Activated CD8-positive, alpha-beta memory T cell treated with anti-CD3 and anti-CD28 coated beads for 4 hours (primary cell): ENCODE measurements at regions not wholly inside any gene's neighbourhood (a gene's known extent, or its start where the extent isn't known, plus 50 kb on each side); places are given as distances from the start of the nearest gene placed in this dataset.

Source experiments
- DNase-seq, 2 donors: peaks; one replicate each; pipeline ENCODE4 v3.0.0-alpha.2; 2020; ENCODE audit warnings: low read depth in 2 of 2

DNA sequence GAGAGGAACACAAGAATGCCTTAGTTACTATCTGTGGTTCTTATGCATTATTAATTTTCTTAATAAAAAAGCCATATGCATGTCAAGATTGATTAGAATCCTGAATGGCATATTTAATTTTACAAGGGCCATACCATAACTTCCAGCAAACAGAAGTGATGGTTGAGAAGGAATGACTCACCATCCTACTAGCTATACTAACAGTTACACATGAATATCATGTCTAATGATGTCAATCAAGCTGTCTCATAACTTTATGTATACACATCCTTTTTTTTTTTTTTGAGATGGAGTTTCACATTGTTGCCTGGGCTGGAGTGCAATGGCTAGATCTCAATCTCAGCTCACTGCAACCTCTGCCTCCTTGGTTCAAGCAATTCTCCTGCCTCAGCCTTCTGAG is 1123.9 kb downstream of the NLGN4Y start:
- DNase-seq: no peak

- no peak for DNase-seq
Measured at GRCh38 chrY:15650056-15650455, 1125.7 kb downstream of the NLGN4Y start.

DNA sequence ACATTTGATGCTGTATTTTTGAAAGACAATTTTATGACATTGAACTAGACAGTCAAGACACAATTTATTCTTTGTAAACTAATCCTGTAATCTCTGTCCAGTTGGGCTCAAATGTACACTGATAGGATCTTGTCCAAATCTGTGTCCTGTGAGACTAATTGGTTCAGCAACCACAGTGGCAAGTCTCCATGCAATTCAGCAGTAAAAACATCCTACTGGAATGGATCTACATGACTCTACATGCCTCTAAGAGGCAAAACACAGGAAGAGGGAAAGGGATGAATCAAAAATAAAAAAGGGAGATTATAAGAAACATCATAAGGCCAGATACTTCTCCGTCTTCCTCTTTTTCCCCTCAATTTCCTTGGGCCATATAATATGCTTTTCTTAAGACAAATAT is 1164.2 kb downstream of the NLGN4Y start:
- no peak for DNase-seq

- DNase-seq: no peak
Measured at GRCh38 chrY:15689994-15690393, 1165.7 kb downstream of the NLGN4Y start.

DNA sequence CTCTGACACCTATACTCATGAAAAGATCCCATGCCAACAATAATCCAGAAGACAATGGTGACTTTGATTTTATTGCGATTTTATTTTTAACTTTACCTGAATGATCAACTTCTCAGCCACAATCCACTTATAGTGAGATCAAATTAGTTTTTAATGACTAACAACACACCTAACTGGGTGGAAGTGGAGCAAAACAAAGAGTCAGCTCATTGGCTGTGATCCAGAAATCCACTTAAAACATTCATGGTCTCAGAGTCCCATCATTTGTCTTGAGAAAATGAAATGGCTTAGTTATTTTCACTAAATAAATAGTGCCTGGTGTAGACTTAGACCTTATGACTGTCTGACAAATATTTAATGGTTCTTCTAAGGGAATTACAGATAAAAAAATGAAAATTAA is 1177.8 kb downstream of the NLGN4Y start:
- DNase-seq: no peak

DNA sequence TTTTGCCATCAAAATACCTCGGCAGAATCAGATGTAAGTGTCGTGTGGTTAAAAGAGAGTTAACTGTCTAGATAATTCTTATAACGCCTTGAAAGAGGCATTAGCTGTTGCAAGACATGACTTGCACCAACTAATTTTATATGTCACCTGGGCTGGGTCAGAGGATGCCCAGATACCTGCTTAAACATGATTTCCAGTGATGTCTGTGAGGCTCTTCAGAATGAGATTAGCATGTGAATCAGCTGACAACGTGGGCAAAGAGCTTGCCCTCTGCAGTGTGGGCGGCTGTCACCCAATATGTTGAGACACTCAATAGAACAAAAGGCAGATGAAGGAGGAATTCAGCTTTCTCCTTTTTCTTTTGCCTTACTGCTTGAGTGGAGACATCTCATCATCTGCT is 1180.6 kb downstream of the NLGN4Y start:
- no peak for DNase-seq

- no peak for DNase-seq
Measured at GRCh38 chrY:15749533-15750433, 1225.5 kb downstream of the NLGN4Y start.

GRCh38 chrY:15751001-15751400 is 1226.7 kb downstream of the NLGN4Y start:
- no peak for DNase-seq

GRCh38 chrY:15756266-15756665 is 1231.9 kb downstream of the NLGN4Y start:
- no peak for DNase-seq

GRCh38 chrY:15773579-15773978 is 1249.2 kb downstream of the NLGN4Y start:
- DNase-seq: no peak

DNA sequence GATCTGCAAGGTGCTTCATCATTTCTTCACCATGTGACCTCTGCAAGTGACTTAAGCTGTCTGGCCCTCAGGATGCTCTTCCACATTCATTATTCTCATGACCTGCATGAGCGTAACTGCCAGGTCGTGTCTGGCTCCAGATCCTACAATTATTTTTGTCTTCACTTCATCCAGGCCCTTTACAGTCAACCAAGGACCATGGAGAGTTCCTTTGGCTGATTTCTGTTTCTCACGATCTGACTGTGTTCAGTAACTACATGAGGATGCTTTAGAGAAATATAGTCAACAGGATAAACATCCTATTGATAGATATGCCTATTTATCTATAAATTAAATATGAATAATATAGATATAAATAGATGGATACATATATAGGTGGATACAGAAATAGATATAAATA is 1251.6 kb downstream of the NLGN4Y start:
- no peak for DNase-seq

GRCh38 chrY:15779891-15780290 is 1255.6 kb downstream of the NLGN4Y start:
- DNase-seq: no peak

- no peak for DNase-seq
Measured at GRCh38 chrY:15800021-15800420, 1275.7 kb downstream of the NLGN4Y start.

GRCh38 chrY:15805985-15806384 is 1281.7 kb downstream of the NLGN4Y start:
- no peak for DNase-seq

GRCh38 chrY:15814241-15814640 is 1289.9 kb downstream of the NLGN4Y start:
- DNase-seq: no peak
